Fibroblast of mammary gland (primary cell): ENCODE measurements at regions not wholly inside any gene's neighbourhood (a gene's known extent, or its start where the extent isn't known, plus 50 kb on each side); places are given as distances from the start of the nearest gene placed in this dataset.

ENCODE experiments used
- DNase-seq: peaks from one replicate; pipeline ENCODE4 v3.0.0-alpha.2; 2010; ENCODE audit warnings: low read depth
- H3K4me3 ChIP-seq: 2 replicates; pipeline ENCODE4 v1.5.1; 2011; ENCODE audit warnings: low read depth, mild to moderate bottlenecking, low read length, moderate library complexity; ENCODE audit not compliant: control insufficient read depth
- CTCF ChIP-seq: conservative IDR thresholded peaks from 2 replicates; pipeline ENCODE4 v1.5.1; 2011; ENCODE audit warnings: low read depth, low read length, inconsistent platforms; ENCODE audit not compliant: control insufficient read depth, insufficient read depth

- DNase-seq, result no peak
- no peak for TF ChIP-seq CTCF
These were observed 188.6 kb downstream of the BMP2 start for GRCh38 chr20:6956056-6956455.

GRCh38 chr20:6956574-6956973 lies 189.1 kb downstream of the BMP2 start:
- DNase-seq, result no peak
- no peak for TF ChIP-seq CTCF

More at GRCh38 chr20:6956056-6956455, 188.6 kb downstream of the BMP2 start:
- no peak overlapping the region for H3K4me3 ChIP-seq

GRCh38 chr20:6959900-6960312 lies 192.4 kb downstream of the BMP2 start:
- no peak for DNase-seq
- H3K4me3 ChIP-seq, result no peak overlapping the region
- no peak for TF ChIP-seq CTCF

More at GRCh38 chr20:6956574-6956973, 189.1 kb downstream of the BMP2 start:
- no peak overlapping the region for H3K4me3 ChIP-seq

GRCh38 chr20:6966721-6967120 lies 199.2 kb downstream of the BMP2 start:
- DNase-seq, result peak; percentile 26
- no peak for TF ChIP-seq CTCF
- H3K4me3 ChIP-seq, result no peak overlapping the region

- H3K4me3 ChIP-seq, result no peak overlapping the region
- TF ChIP-seq CTCF, result no peak
- no peak for DNase-seq
These were observed 207.4 kb downstream of the BMP2 start for GRCh38 chr20:6974838-6975237.

GRCh38 chr20:6975311-6975710 lies 207.8 kb downstream of the BMP2 start:
- H3K4me3 ChIP-seq, result no peak overlapping the region
- TF ChIP-seq CTCF, result no peak
- no peak for DNase-seq

GRCh38 chr20:6976106-6976900 lies 208.8 kb downstream of the BMP2 start:
- no peak for TF ChIP-seq CTCF
- peak; percentile 26 for DNase-seq
- no peak overlapping the region for H3K4me3 ChIP-seq
